ENCODE measurements at regions not wholly inside any gene's neighbourhood (a gene's known extent, or its start where the extent isn't known, plus 50 kb on each side); places are given as distances from the start of the nearest gene placed in this dataset.

DNA sequence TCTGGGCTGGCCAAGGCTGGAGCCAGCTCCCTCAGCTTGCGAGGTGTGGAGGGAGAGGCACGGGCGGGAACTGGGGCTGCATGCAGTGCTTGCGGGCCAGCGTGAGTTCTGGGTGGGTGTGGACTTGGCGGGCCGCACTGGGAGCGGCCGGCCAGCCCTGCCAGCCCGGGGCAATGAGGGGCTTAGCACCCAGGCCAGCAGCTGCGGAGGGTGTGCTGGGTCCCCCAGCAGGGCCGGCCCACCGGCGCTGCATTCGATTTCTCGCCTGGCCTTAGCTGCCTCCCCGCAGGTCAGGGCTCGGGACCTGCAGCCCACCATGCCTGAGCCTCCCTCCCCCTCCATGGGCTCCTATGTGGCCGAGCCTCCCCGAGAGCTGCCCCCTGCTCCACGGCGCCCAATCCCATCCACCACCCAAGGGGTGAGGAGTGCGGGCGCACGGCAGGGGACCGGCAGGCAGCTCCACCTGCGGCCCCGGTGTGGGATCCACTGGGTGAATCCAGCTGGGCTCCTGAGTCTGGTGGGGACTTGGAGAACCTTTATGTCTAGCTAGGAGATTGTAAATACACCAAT lies 302.6 kb upstream of the ADAMTS16 start:
- TF ChIP-seq, protein P1, sequence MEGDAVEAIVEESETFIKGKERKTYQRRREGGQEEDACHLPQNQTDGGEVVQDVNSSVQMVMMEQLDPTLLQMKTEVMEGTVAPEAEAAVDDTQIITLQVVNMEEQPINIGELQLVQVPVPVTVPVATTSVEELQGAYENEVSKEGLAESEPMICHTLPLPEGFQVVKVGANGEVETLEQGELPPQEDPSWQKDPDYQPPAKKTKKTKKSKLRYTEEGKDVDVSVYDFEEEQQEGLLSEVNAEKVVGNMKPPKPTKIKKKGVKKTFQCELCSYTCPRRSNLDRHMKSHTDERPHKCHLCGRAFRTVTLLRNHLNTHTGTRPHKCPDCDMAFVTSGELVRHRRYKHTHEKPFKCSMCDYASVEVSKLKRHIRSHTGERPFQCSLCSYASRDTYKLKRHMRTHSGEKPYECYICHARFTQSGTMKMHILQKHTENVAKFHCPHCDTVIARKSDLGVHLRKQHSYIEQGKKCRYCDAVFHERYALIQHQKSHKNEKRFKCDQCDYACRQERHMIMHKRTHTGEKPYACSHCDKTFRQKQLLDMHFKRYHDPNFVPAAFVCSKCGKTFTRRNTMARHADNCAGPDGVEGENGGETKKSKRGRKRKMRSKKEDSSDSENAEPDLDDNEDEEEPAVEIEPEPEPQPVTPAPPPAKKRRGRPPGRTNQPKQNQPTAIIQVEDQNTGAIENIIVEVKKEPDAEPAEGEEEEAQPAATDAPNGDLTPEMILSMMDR (IDR thresholded peaks at IDR 0.05): no peak
- TF ChIP-seq EP300 (IDR thresholded peaks at IDR 0.05) (no peak), POLR2A (IDR thresholded peaks at IDR 0.05) (no peak)

Data from ovary (tissue), 3 donors.